ENCODE measurements at regions not wholly inside any gene's neighbourhood (a gene's known extent, or its start where the extent isn't known, plus 50 kb on each side); places are given as distances from the start of the nearest gene placed in this dataset.

DNA sequence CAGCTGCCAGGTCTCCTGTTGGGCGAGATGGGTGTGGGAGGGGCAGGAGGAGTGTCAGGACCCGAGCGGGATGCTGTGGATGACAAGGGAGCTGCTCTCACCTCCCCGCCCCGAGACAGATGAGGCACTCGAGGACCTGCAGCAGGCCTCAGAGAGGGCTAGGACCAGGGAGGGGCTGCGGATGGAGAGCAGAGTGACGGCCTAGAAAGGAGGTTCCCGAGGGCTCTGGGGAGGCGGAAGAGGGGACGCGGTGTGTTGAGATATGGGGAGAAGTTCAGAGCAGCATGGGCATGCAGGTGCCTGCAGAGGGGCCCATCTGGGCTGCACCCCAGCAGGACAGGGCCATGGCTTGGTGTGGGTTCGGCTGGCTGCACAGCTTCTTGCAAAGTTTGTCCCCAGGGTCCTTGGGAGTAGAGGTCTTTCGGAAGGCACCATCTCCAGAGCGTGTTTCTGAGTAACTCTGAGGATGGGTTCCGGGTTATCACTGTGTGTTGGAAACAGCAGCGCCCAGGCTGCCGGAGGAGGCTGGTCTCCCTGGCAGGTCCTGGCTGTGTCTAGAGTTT lies 104.6 kb downstream of the PAX1 start:
- DNase-seq, result no peak
- TF ChIP-seq GATA1 (IDR thresholded peaks at IDR 0.05; ENCODE audit: low read depth, low read length) (no peak), POLR2A (IDR thresholded peaks at IDR 0.05; ENCODE audit: low read length) (no peak)

DNA sequence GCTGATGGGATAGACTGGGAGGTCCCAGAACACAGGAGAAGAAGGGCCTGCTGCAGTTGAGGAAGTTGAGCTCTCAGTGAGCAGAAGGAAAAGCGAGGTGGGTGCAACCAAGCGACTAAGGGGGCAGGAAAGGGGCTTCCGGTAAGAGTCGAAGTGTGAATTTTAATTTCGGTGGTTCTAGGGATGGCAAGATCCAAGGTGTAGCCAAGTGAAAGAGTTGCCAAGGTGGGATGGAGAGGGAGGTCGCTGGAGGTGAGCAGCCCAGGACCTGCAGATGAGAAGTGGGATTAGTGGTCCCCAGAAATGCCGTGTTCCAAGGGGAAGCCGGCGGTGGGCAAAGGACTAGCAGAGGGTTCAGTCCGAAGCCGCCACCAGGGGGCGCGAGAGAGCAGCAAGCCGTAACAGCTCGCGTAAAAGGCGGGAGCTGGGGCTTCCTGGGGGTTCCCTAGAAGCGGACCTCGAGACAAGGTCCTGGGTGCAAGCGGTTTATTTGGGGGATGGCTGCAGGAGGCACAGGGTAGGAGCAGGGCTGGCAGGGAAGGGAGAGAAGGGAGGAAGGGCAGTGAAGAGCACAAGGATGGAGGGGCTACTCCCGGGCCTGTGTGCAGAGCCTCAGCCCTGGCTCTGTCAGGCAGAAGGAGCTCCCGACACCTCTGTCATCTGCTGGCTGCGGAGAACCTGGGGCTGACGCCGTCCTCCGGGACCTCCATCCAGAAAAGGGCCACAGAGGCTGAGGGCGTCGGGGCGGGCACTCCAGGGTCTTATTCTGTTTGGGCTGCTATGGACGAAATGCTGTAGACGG lies 103.6 kb downstream of the PAX1 start:
- DNase-seq, result peak; percentile 32 to 60
- TF ChIP-seq GATA1 (IDR thresholded peaks at IDR 0.05; ENCODE audit: low read depth, low read length) (no peak), POLR2A (IDR thresholded peaks at IDR 0.05; ENCODE audit: low read length) (no peak)

DNA sequence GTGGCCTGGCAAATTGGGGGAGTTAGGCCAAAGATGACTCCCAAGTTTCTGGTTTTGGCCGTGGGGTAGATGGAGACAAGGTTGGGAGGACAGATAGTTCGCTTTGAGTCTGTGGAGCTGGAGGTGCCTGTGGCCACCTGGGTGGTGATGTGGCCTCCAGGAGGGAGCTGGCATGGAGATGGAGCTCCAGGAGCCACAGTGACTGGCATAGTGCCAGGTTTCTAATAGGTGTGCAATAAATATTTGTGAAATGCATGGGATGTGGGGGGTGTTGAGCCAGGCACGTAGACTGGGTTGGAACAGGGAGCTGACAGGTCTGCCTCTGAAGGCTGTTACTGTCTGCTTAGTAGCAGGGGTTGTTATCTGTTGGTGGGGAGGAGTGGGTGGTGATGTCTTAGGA lies 102.7 kb downstream of the PAX1 start:
- no peak for TF ChIP-seq GATA1 (IDR thresholded peaks at IDR 0.05; ENCODE audit: low read depth, low read length)
- DNase-seq, result no peak

DNA sequence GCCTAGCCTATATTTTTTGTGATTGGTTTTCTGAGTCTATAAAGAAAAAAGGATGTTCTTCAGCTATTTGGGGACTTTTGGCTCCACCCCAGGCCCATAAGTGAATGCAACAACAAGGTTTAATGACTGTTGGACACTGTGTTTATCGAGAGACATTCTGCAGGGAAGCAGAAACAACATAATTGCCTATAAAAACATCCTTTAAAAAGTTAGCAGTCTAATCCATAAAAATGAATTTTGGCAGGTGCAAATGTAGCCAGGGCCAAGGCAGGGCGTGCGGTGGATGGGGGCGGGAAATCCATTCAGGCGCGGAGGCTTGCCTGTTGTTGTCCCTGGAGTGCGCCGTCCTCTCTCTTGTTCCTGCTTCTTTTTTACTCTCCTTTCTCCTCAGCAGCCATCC lies 99.3 kb downstream of the PAX1 start:
- TF ChIP-seq GATA1 (IDR thresholded peaks at IDR 0.05; ENCODE audit: low read depth, low read length) (no peak), POLR2A (IDR thresholded peaks at IDR 0.05; ENCODE audit: low read length) (no peak)
- DNase-seq, result no peak

DNA sequence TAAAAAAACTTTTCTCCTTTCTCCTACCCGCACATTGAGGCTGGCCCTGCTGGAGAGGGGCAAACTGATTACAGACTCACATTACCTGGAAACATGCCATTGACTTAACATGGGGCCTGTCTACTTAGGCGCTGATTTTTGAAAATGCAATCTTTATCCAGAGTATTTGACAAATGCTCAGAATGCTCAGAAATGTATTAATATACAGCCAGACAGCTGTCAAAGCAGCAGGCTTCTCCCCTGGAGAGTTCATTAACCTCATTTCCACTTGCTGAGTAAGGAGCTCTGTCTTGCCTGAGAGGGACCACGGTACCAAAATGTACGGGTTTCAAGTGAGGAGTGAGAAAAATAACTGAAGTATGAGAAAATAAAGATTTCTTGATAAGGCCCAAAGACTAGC lies 95.7 kb downstream of the PAX1 start:
- no peak for TF ChIP-seq GATA1 (IDR thresholded peaks at IDR 0.05; ENCODE audit: low read depth, low read length)
- no peak for TF ChIP-seq POLR2A (IDR thresholded peaks at IDR 0.05; ENCODE audit: low read length)
- no peak for DNase-seq

DNA sequence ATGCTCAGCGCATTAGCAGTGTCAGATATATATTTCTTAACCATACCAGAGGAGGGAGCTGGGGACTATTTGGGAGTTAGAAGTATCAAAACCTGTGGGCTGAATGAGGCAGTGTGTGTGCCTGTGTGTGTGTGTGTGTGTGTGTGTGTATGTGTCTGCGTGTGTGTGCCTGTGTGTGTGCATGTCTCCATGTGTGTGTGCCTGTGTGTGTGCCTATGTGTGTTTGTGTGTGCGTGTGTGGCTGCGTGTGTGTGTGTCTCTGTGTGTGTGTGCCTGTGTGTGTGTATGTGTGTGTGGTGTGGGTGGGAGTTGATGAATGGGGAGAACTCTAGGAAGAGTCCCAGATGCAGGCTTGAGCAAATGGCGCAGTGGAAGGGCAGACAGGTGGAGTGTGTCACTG lies 92.9 kb downstream of the PAX1 start:
- DNase-seq, result no peak
- TF ChIP-seq GATA1 (IDR thresholded peaks at IDR 0.05; ENCODE audit: low read depth, low read length), result no peak
- no peak for TF ChIP-seq POLR2A (IDR thresholded peaks at IDR 0.05; ENCODE audit: low read length)

DNA sequence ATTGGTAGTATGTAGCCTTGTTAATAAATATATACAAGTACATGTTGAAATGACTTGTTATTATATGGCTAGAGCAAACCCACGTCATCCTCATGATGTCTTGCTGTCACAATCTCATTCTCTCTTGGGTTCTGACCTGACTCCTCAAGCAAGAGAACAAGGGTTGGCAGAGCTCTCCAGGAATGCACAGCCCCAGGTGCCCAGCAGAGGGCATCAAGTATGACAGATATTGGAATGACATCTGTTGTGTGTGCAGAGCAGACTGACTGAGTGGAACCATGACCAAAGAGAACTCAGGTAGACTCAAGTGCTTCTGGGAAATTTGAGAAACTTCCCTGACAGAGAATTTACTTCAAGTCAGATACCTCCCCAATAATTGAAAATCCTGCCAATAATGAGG lies 90.6 kb downstream of the PAX1 start:
- TF ChIP-seq POLR2A (IDR thresholded peaks at IDR 0.05; ENCODE audit: low read length) (no peak), GATA1 (IDR thresholded peaks at IDR 0.05; ENCODE audit: low read depth, low read length) (no peak)

DNA sequence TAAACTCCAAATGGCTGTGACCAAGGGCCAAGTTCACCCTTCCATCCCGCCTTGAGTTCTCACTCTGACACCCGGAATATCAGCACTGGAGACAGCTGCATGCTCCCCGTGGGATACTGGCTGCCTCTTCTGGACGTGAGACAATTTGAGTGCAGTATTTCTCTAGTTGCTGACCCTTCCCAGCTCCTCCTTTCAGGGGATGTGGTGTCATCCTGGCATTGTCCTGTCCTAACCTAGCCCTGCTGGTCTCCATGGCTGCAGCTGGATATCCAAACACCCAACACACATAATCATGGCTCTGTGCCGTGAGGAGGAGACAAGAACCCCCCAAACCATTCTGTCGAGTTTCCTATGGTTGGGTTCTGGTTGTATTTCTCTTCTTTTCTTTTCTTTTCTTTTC lies 82.6 kb downstream of the PAX1 start:
- no peak for TF ChIP-seq GATA1 (IDR thresholded peaks at IDR 0.05; ENCODE audit: low read depth, low read length)
- TF ChIP-seq POLR2A (IDR thresholded peaks at IDR 0.05; ENCODE audit: low read length), result no peak
- DNase-seq, result no peak

More for the DNA sequence above, 90.6 kb downstream of the PAX1 start:
- DNase-seq, result peak in 1 of 2 experiments; percentile 3

DNA sequence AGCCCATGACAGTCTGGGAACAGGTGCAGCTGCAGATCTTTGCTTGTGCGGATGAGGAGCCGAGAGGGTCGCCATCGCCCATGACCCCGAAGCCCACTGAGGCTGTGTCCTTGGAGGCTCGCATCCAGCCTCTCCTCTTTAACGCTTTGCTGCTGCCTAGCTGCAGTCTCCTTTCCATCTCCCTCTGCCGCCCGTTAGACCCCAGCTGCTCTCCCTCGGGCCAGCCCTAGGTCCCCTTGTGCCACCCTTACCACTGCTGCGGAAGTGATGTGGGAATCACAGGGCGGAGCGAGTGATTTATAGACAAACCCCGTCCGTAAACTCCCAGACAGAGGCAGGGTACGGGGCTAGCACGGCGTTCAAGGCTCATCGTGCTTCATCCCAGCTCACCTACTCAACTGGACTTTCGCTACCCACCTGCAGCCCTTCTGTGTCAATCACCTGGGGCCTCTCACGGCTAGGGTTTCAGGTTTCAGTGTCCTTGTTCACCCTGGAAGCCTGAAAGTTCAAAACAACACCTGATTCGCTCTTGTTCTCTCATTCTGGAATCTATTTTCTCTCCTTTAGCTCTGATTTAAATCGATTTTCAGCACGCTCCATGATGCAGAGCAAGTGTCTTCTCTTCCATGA lies 76.1 kb downstream of the PAX1 start:
- TF ChIP-seq POLR2A (IDR thresholded peaks at IDR 0.05; ENCODE audit: low read length) (no peak), GATA1 (IDR thresholded peaks at IDR 0.05; ENCODE audit: low read depth, low read length) (no peak)
- no peak for DNase-seq

DNA sequence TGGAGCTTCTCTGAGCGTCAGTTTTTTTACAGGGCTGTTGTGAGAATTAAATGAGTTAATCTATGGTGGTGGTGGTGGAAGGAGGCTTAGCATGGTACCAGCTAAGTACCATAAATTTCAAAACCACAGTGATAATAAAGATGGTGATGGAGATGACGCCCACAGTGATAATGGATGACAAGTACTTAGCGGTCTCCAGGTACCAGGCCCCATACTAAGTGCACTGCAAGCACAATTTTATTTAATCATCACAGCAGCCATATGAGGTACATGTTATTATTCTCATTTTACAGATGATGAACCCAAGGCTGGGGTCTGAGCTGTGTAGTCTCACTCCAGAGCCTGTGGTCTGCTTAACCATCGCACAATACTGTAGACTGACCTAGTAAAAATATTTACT lies 75.1 kb downstream of the PAX1 start:
- DNase-seq, result no peak
- TF ChIP-seq GATA1 (IDR thresholded peaks at IDR 0.05; ENCODE audit: low read depth, low read length), result no peak
- no peak for TF ChIP-seq POLR2A (IDR thresholded peaks at IDR 0.05; ENCODE audit: low read length)

Measured in erythroblast (primary cell).